ENCODE measurements at regions not wholly inside any gene's neighbourhood (a gene's known extent, or its start where the extent isn't known, plus 50 kb on each side); places are given as distances from the start of the nearest gene placed in this dataset.

GRCh38 chr10:104510644-104511043 lies 130.4 kb upstream of the SORCS3 start:
- ATAC-seq (no peak), DNase-seq (ENCODE audit: low read depth, low spot score) (no peak)
- Histone ChIP-seq H3K4me2 (ENCODE audit: low read length) (no peak overlapping the region), H3K4me1 (ENCODE audit: control insufficient read depth in 1 of 2, insufficient read depth in 2 of 2, low read length in 2 of 2) (no peaks in the 10 kb centered on the region), H3K9me2 (ENCODE audit: insufficient read depth) (no peaks in the 10 kb centered on the region), H3K9ac (ENCODE audit: low read length) (no peak overlapping the region), H3K36me3 (ENCODE audit: control insufficient read depth in 1 of 2, insufficient read depth in 2 of 2, low read length in 2 of 2) (no peaks in the 10 kb centered on the region), H3K4me3 (replicated peaks in 1 of 2; ENCODE audit: low read depth in 1 of 2, low read length in 2 of 2) (no peak overlapping the region), H3K79me2 (ENCODE audit: insufficient read depth, low read length) (no peaks in the 10 kb centered on the region), H2AFZ (ENCODE audit: low read depth, low read length, poor library complexity, severe bottlenecking) (no peak overlapping the region), H3K27ac (ENCODE audit: low read depth, low read length) (no peak overlapping the region), H3K9me3 (ENCODE audit: control insufficient read depth in 1 of 2, insufficient read depth in 1 of 2, low read depth in 1 of 2, low read length in 2 of 2) (no peaks in the 10 kb centered on the region), H4K20me1 (ENCODE audit: insufficient read depth) (no peaks in the 10 kb centered on the region), H3K27me3 (ENCODE audit: insufficient read depth, low read length) (peaks cover 94% of the 10 kb centered on the region)
- ChIA-PET RAD21 (ENCODE audit: low non-redundant PET in 1 of 2, low total read pairs in 2 of 2, uncharacterized antibody in 2 of 2, unreplicated experiment in 2 of 2) (no interaction called here), POLR2A (no interaction called here), CTCF (no interaction called here)
- TF ChIP-seq JUND (IDR thresholded peaks at IDR 0.05) = no peak
- no peak for TF ChIP-seq YY1 (IDR thresholded peaks at IDR 0.05; ENCODE audit: extremely low read depth, insufficient replicate concordance, low read depth, low read length)
- no peak for TF ChIP-seq TCF7L2 (IDR thresholded peaks at IDR 0.05; ENCODE audit: borderline replicate concordance, extremely low read depth, insufficient read depth, insufficient read length)
- no peak for TF ChIP-seq SRF (IDR thresholded peaks at IDR 0.05; ENCODE audit: low read depth)
- TF ChIP-seq REST (IDR thresholded peaks at IDR 0.05; ENCODE audit: low read depth) = no peak
- no peak for TF ChIP-seq RAD21 (IDR thresholded peaks at IDR 0.05; ENCODE audit: low read depth)
- no TSS peak for BruUV-seq (replicated peaks)
- intact Hi-C loops (cut with micrococcal nuclease) = no loop called here

DNA sequence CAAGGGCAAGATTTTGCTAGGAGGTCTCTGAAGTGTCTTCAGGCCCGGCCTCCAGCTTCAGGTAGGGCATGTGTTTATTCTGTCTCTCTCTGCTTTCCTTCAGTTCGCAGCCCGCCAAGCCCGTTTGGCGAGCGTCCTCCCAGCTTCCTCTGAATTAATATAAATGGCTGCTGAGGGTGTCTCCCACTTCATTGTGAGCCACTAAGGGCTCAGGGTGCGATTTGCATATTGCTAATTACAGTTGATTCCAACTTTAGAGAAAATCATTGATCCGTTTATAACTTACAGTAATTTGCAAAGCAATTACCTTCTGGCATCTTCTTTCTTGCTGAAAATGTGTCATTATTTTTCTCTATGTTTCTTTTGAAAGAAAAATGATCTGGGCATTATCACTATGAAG lies 128.3 kb upstream of the SORCS3 start:
- no peaks in the 10 kb centered on the region for H3K9me3 ChIP-seq (ENCODE audit: control insufficient read depth in 1 of 2, insufficient read depth in 1 of 2, low read depth in 1 of 2, low read length in 2 of 2)
- no peaks in the 10 kb centered on the region for H4K20me1 ChIP-seq (ENCODE audit: insufficient read depth)
- ATAC-seq (no peak), DNase-seq (ENCODE audit: low read depth, low spot score) (no peak)
- no peaks in the 10 kb centered on the region for H3K9me2 ChIP-seq (ENCODE audit: insufficient read depth)
- BruUV-seq (replicated peaks) = no TSS peak
- no peak overlapping the region for H3K4me3 ChIP-seq (replicated peaks in 1 of 2; ENCODE audit: low read depth in 1 of 2, low read length in 2 of 2)
- H3K27ac ChIP-seq (ENCODE audit: low read depth, low read length) = no peak overlapping the region
- H3K27me3 ChIP-seq (ENCODE audit: insufficient read depth, low read length) = peaks cover 92% of the 10 kb centered on the region
- no peaks in the 10 kb centered on the region for H3K4me1 ChIP-seq (ENCODE audit: control insufficient read depth in 1 of 2, insufficient read depth in 2 of 2, low read length in 2 of 2)
- ChIA-PET RAD21 (ENCODE audit: low non-redundant PET in 1 of 2, low total read pairs in 2 of 2, uncharacterized antibody in 2 of 2, unreplicated experiment in 2 of 2) (interaction anchor here in 1 of 2 experiments (0.6 kb wide), 1 partner anchor 11 kb away, joined by 3 read pairs; no protein-coding TSS in a partner anchor), CTCF (no interaction called here), POLR2A (no interaction called here)
- no peak overlapping the region for H2AFZ ChIP-seq (ENCODE audit: low read depth, low read length, poor library complexity, severe bottlenecking)
- no peak overlapping the region for H3K9ac ChIP-seq (ENCODE audit: low read length)
- H3K79me2 ChIP-seq (ENCODE audit: insufficient read depth, low read length) = no peaks in the 10 kb centered on the region
- TF ChIP-seq EZH2 (IDR thresholded peaks at IDR 0.05) (no peak), CEBPB (IDR thresholded peaks at IDR 0.05; ENCODE audit: low read depth) (no peak), SP1 (IDR thresholded peaks at IDR 0.05; ENCODE audit: low read depth) (no peak), YY1 (IDR thresholded peaks at IDR 0.05; ENCODE audit: extremely low read depth, insufficient replicate concordance, low read depth, low read length) (no peak), REST (IDR thresholded peaks at IDR 0.05; ENCODE audit: low read depth) (no peak), JUND (IDR thresholded peaks at IDR 0.05) (no peak), ZNF274 (IDR thresholded peaks at IDR 0.05; ENCODE audit: low read depth, low read length) (no peak), CBX3 (IDR thresholded peaks at IDR 0.05; ENCODE audit: low read depth) (no peak), POLR2AphosphoS5 (IDR thresholded peaks at IDR 0.05; ENCODE audit: low read depth, low read length) (no peak), POLR2A (IDR thresholded peaks at IDR 0.05; ENCODE audit: borderline replicate concordance, extremely low read depth, insufficient read depth, insufficient read length) (no peak)
- TF ChIP-seq, protein P1, sequence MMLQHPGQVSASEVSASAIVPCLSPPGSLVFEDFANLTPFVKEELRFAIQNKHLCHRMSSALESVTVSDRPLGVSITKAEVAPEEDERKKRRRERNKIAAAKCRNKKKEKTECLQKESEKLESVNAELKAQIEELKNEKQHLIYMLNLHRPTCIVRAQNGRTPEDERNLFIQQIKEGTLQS (IDR thresholded peaks at IDR 0.05) = no peak
- no peaks in the 10 kb centered on the region for H3K36me3 ChIP-seq (ENCODE audit: control insufficient read depth in 1 of 2, insufficient read depth in 2 of 2, low read length in 2 of 2)
- no peak overlapping the region for H3K4me2 ChIP-seq (ENCODE audit: low read length)
- intact Hi-C loops (cut with micrococcal nuclease) = no loop called here
